Left lung (tissue), 4 donors: ENCODE measurements at regions not wholly inside any gene's neighbourhood (a gene's known extent, or its start where the extent isn't known, plus 50 kb on each side); places are given as distances from the start of the nearest gene placed in this dataset.

ENCODE experiments used
- ATAC-seq: fragments of 200-7000 bp; cut with Tn5 transposase; one replicate; pipeline ENCODE4 v1.9.1; 2020; ENCODE audit warnings: moderate library complexity
- DNase-seq, 4 donors: peaks; one replicate each; pipeline ENCODE4 v3.0.0-alpha.2; 2013 to 2020
- H3K27ac ChIP-seq, 2 donors: fragments of 200-600 bp; sonication (generic) in 1 of 2; one replicate each; pipeline versions ENCODE4 v1.5.0 to v1.8.0; 2020 to 2021
- H3K27me3 ChIP-seq, 2 donors: fragments of 200-600 bp; sonication (generic) in 1 of 2; one replicate each; pipeline versions ENCODE4 v1.5.0 to v1.8.0; 2020 to 2021
- H3K36me3 ChIP-seq, 2 donors: fragments of 200-600 bp; sonication (generic) in 1 of 2; one replicate each; pipeline versions ENCODE4 v1.5.0 to v1.8.0; 2020 to 2021
- H3K4me1 ChIP-seq, 2 donors: fragments of 200-600 bp; one replicate each; pipeline ENCODE4 v1.8.0; 2021
- H3K4me3 ChIP-seq, 2 donors: fragments of 200-600 bp; sonication (generic) in 1 of 2; one replicate each; pipeline versions ENCODE4 v1.5.0 to v1.8.0; 2020 to 2021; ENCODE audit warnings: mild to moderate bottlenecking in 1 of 2
- H3K9me3 ChIP-seq, 2 donors: fragments of 200-600 bp; sonication (generic) in 1 of 2; one replicate each; pipeline versions ENCODE4 v1.5.0 to v1.8.0; 2020 to 2021
- CTCF ChIP-seq, 2 donors: fragments of 200-600 bp; sonication (generic) in 1 of 2; IDR thresholded peaks; one replicate each; pipeline versions ENCODE4 v1.5.0 to v1.8.0; 2021; ENCODE audit warnings: antibody characterized with exemption in 2 of 2
- intact Hi-C, 2 donors: fragments of 100-400 bp; cut with DNase I; formaldehyde crosslinking; loops; one replicate each; pipeline versions ENCODE4 v1.11.2 to v1.14.2; 2022
- donor health status: DM: no; HTN: yes; CAD: no.
- donor health status: DM: no; HTN: no; CAD: no.

GRCh38 chr1:118325550-118326225 lies 140.7 kb upstream of the SPAG17 start:
- H3K27ac ChIP-seq, result no peak overlapping the region
- intact Hi-C loops, result no loop called here
- no peaks in the 10 kb centered on the region for H3K4me1 ChIP-seq
- TF ChIP-seq CTCF (IDR thresholded peaks at IDR 0.05), result no peak
- ATAC-seq, result no peak
- no peaks in the 10 kb centered on the region for H3K27me3 ChIP-seq
- H3K9me3 ChIP-seq, result no peaks in the 10 kb centered on the region
- no peak overlapping the region for H3K4me3 ChIP-seq
- no peaks in the 10 kb centered on the region for H3K36me3 ChIP-seq
- DNase-seq, result no peak

- intact Hi-C loops, result no loop called here
- no peak for TF ChIP-seq CTCF (IDR thresholded peaks at IDR 0.05)
- Histone ChIP-seq H3K27ac (no peak overlapping the region), H3K36me3 (no peaks in the 10 kb centered on the region), H3K4me3 (no peak overlapping the region), H3K4me1 (no peaks in the 10 kb centered on the region), H3K27me3 (no peaks in the 10 kb centered on the region), H3K9me3 (no peaks in the 10 kb centered on the region)
- DNase-seq, result no peak
- ATAC-seq, result no peak
Measured at GRCh38 chr1:118323246-118323645, 138.2 kb upstream of the SPAG17 start.

GRCh38 chr1:118322331-118322730 lies 137.3 kb upstream of the SPAG17 start:
- intact Hi-C loops, result no loop called here
- DNase-seq, result no peak
- Histone ChIP-seq H3K27ac (no peak overlapping the region), H3K9me3 (no peaks in the 10 kb centered on the region), H3K4me3 (no peak overlapping the region), H3K36me3 (no peaks in the 10 kb centered on the region), H3K27me3 (no peaks in the 10 kb centered on the region), H3K4me1 (no peaks in the 10 kb centered on the region)
- TF ChIP-seq CTCF (IDR thresholded peaks at IDR 0.05), result no peak
- no peak for ATAC-seq

GRCh38 chr1:118321840-118322239 lies 136.8 kb upstream of the SPAG17 start:
- Histone ChIP-seq H3K4me3 (no peak overlapping the region), H3K9me3 (no peaks in the 10 kb centered on the region), H3K4me1 (no peaks in the 10 kb centered on the region), H3K27ac (no peak overlapping the region), H3K27me3 (no peaks in the 10 kb centered on the region), H3K36me3 (no peaks in the 10 kb centered on the region)
- ATAC-seq (no peak), DNase-seq (no peak)
- intact Hi-C loops, result no loop called here
- no peak for TF ChIP-seq CTCF (IDR thresholded peaks at IDR 0.05)

- H3K27me3 ChIP-seq, result no peaks in the 10 kb centered on the region
- H3K4me3 ChIP-seq, result no peak overlapping the region
- DNase-seq (no peak), ATAC-seq (no peak)
- no peaks in the 10 kb centered on the region for H3K4me1 ChIP-seq
- H3K9me3 ChIP-seq, result no peaks in the 10 kb centered on the region
- no peaks in the 10 kb centered on the region for H3K36me3 ChIP-seq
- TF ChIP-seq CTCF (IDR thresholded peaks at IDR 0.05), result no peak
- intact Hi-C loops, result no loop called here
- no peak overlapping the region for H3K27ac ChIP-seq
Measured at GRCh38 chr1:118317842-118318614, 133.0 kb upstream of the SPAG17 start.
